HG03354 (cell line): ENCODE measurements at regions not wholly inside any gene's neighbourhood (a gene's known extent, or its start where the extent isn't known, plus 50 kb on each side); places are given as distances from the start of the nearest gene placed in this dataset.
A peak's percentile ranks its signal among the peaks of the same experiment; 100 is the strongest.

Experiments used
- ATAC-seq: cut with Tn5 transposase; IDR thresholded peaks from one replicate; pipeline ENCODE4 v1.9.1; 2021; ENCODE audit warnings: mild to moderate bottlenecking; ENCODE audit not compliant: unreplicated experiment, poor library complexity, severe bottlenecking

- ATAC-seq: no peak
Observed at GRCh38 chr3:72327008-72327407, 521.2 kb downstream of the SHQ1 start.

GRCh38 chr3:72324253-72324811 lies 523.9 kb downstream of the SHQ1 start:
- no peak for ATAC-seq

GRCh38 chr3:72323773-72324172 lies 524.5 kb downstream of the SHQ1 start:
- ATAC-seq: no peak

- ATAC-seq: no peak
Observed at GRCh38 chr3:72322264-72322976, 525.8 kb downstream of the SHQ1 start.

- no peak for ATAC-seq
Observed at GRCh38 chr3:72320955-72321303, 527.3 kb downstream of the SHQ1 start.

GRCh38 chr3:72320095-72320954 lies 527.9 kb downstream of the SHQ1 start:
- no peak for ATAC-seq

GRCh38 chr3:72319194-72320094 lies 528.8 kb downstream of the SHQ1 start:
- no peak for ATAC-seq

- no peak for ATAC-seq
Observed at GRCh38 chr3:72318504-72319193, 529.6 kb downstream of the SHQ1 start.

GRCh38 chr3:72317491-72317890 lies 530.8 kb downstream of the SHQ1 start:
- ATAC-seq: no peak

GRCh38 chr3:72316501-72317279 lies 531.6 kb downstream of the SHQ1 start:
- no peak for ATAC-seq

- ATAC-seq: no peak
Observed at GRCh38 chr3:72313308-72313707, 528.4 kb upstream of the PROK2 start.

GRCh38 chr3:72312339-72312738 lies 527.4 kb upstream of the PROK2 start:
- ATAC-seq: peak; percentile 26

- ATAC-seq: no peak
Observed at GRCh38 chr3:72311425-72311824, 526.5 kb upstream of the PROK2 start.

GRCh38 chr3:72310419-72311380 lies 525.8 kb upstream of the PROK2 start:
- ATAC-seq: peak; percentile 95

GRCh38 chr3:72309661-72310418 lies 524.9 kb upstream of the PROK2 start:
- ATAC-seq: peak; percentile 11

GRCh38 chr3:72308641-72309040 lies 523.7 kb upstream of the PROK2 start:
- ATAC-seq: no peak
